Smooth muscle cell (in vitro differentiated cells): ENCODE measurements at regions not wholly inside any gene's neighbourhood (a gene's known extent, or its start where the extent isn't known, plus 50 kb on each side); places are given as distances from the start of the nearest gene placed in this dataset.

Experiments
- DNase-seq: peaks from one replicate; lab custom pipeline; 2025; ENCODE audit not compliant: unreplicated experiment; lab: John Stamatoyannopoulos, UW
- H2AFZ ChIP-seq: fragments of 200-600 bp; sonication (generic); 2 replicates; pipeline ENCODE4 v1.6.0; 2016; ENCODE audit warnings: antibody characterized with exemption, low read depth, mild to moderate bottlenecking
- H3F3A ChIP-seq: fragments of 200-600 bp; sonication (generic); 2 replicates; pipeline ENCODE4 v1.6.0; 2017; ENCODE audit warnings: antibody characterized with exemption, low read depth
- H3K27ac ChIP-seq: fragments of 200-600 bp; sonication (generic); 2 replicates; pipeline ENCODE4 v1.5.1; 2016; ENCODE audit warnings: low read depth, mild to moderate bottlenecking
- H3K27me3 ChIP-seq: fragments of 200-600 bp; sonication (generic); 2 replicates; pipeline ENCODE4 v1.6.1; 2016; ENCODE audit warnings: low read depth, mild to moderate bottlenecking
- H3K36me3 ChIP-seq: fragments of 200-600 bp; sonication (generic); 2 replicates; pipeline ENCODE4 v1.5.1; 2016; ENCODE audit warnings: low read depth
- H3K4me1 ChIP-seq: fragments of 200-600 bp; sonication (generic); 2 replicates; pipeline ENCODE4 v1.5.1; 2016; ENCODE audit warnings: low read depth
- H3K4me2 ChIP-seq: fragments of 200-600 bp; sonication (generic); 2 replicates; pipeline ENCODE4 v1.6.0; 2016; ENCODE audit warnings: mild to moderate bottlenecking
- H3K4me3 ChIP-seq: fragments of 200-600 bp; sonication (generic); 2 replicates; pipeline ENCODE4 v1.5.1; 2016; ENCODE audit warnings: mild to moderate bottlenecking
- H3K79me2 ChIP-seq: fragments of 200-600 bp; sonication (generic); 2 replicates; pipeline ENCODE4 v1.6.0; 2016; ENCODE audit warnings: low read depth, mild to moderate bottlenecking
- H3K9ac ChIP-seq: fragments of 200-600 bp; sonication (generic); 2 replicates; pipeline ENCODE4 v1.6.0; 2016; ENCODE audit warnings: low read depth
- H3K9me3 ChIP-seq: fragments of 200-600 bp; sonication (generic); replicated peaks from 2 replicates; pipeline ENCODE4 v1.5.1; 2016; ENCODE audit warnings: low read depth
- H4K20me1 ChIP-seq: fragments of 200-600 bp; sonication (generic); 2 replicates; pipeline ENCODE4 v1.6.0; 2016; ENCODE audit warnings: low read depth
- CTCF ChIP-seq: fragments of 200-600 bp; sonication (generic); IDR thresholded peaks from 2 replicates; pipeline ENCODE4 v1.5.1; 2017; ENCODE audit warnings: borderline replicate concordance, mild to moderate bottlenecking, antibody characterized with exemption; ENCODE audit not compliant: insufficient read depth, poor library complexity, severe bottlenecking
- WGBS: methylation state at CpG from one replicate; pipeline ENCODE4 v1.1.7; 2016; ENCODE audit warnings: low lambda C conversion rate; 5-methylcytosine and 5-hydroxymethylcytosine counted together

- no peaks in the 10 kb centered on the region for H3K36me3 ChIP-seq
- no peak overlapping the region for H3K9ac ChIP-seq
- H3K4me1 ChIP-seq: peaks cover 3% of the 10 kb centered on the region
- H4K20me1 ChIP-seq: no peaks in the 10 kb centered on the region
- H3K79me2 ChIP-seq: no peaks in the 10 kb centered on the region
- H3K4me2 ChIP-seq: no peak overlapping the region
- no peaks in the 10 kb centered on the region for H3K27me3 ChIP-seq
- H3K4me3 ChIP-seq: no peak overlapping the region
- H3F3A ChIP-seq: peaks cover 10% of the 10 kb centered on the region
- no peak for TF ChIP-seq CTCF
- no peak overlapping the region for H3K27ac ChIP-seq
- no peaks in the 10 kb centered on the region for H3K9me3 ChIP-seq
- WGBS: 92% methylated on average over 3 of the region's 3 CpGs
- no peak overlapping the region for H2AFZ ChIP-seq
- no peak for DNase-seq
Observed at GRCh38 chr1:183710734-183711133, 57.6 kb upstream of the APOBEC4 start.

DNA sequence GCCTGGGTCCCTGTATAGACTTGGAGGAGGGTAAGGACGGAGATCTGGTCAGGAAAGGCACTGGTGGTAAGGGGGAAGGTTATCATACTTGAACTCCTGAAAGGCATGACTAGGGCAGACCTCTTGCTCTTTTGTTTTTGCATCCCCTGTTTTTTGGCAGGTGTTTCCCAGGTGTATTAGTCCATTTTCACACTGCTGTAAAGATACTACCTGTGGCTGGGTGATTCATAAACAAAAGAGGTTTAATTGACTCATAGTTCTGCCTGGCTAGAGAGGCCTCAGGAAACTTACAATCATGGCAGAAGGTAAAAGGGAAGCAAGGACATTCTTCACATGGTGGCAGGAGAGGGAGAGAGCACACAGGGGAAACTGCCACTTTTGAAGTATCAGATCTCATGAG lies 57.2 kb upstream of the APOBEC4 start:
- Histone ChIP-seq H3K27me3 (no peaks in the 10 kb centered on the region), H3K79me2 (no peaks in the 10 kb centered on the region), H3K36me3 (no peaks in the 10 kb centered on the region), H3K9ac (no peak overlapping the region), H3K27ac (no peak overlapping the region), H2AFZ (no peak overlapping the region), H3F3A (peaks cover 10% of the 10 kb centered on the region), H3K9me3 (no peaks in the 10 kb centered on the region), H3K4me1 (peaks cover 3% of the 10 kb centered on the region), H3K4me2 (no peak overlapping the region), H4K20me1 (no peaks in the 10 kb centered on the region), H3K4me3 (no peak overlapping the region)
- no peak for TF ChIP-seq CTCF
- WGBS: 100% methylated on average over 1 of the region's 1 CpG
- no peak for DNase-seq

DNA sequence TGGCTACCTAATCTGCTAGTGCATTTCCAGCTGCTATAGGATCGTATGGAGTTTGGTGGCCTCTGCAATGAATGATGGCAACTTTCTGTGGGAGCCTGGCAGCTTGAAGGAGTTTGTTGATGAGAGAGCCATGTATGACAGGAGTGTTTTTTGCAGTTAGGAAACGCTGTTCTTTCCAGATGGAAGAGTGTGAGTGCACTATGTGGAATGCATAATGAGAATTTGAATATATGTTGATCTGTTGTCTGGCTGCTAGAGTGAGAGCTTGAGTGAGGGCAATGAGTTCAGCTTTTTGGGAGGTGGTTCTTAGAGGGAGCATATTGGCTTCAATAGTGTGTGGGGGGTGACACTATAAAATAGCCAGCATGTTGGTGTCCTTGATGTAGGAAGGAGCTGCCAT lies 51.0 kb upstream of the APOBEC4 start:
- Histone ChIP-seq H3F3A (no peaks in the 10 kb centered on the region), H3K79me2 (no peaks in the 10 kb centered on the region), H3K9me3 (no peaks in the 10 kb centered on the region), H3K27ac (no peak overlapping the region), H3K4me1 (no peaks in the 10 kb centered on the region), H3K4me2 (no peak overlapping the region), H3K9ac (no peak overlapping the region), H3K36me3 (no peaks in the 10 kb centered on the region), H3K4me3 (no peak overlapping the region), H2AFZ (no peak overlapping the region), H4K20me1 (no peaks in the 10 kb centered on the region), H3K27me3 (no peaks in the 10 kb centered on the region)
- DNase-seq: no peak
- WGBS: 93% methylated on average over 2 of the region's 2 CpGs
- TF ChIP-seq CTCF: no peak
